Ishikawa (cell line): ENCODE measurements at regions not wholly inside any gene's neighbourhood (a gene's known extent, or its start where the extent isn't known, plus 50 kb on each side); places are given as distances from the start of the nearest gene placed in this dataset.

ENCODE experiments used
- CREB1 ChIP-seq: IDR thresholded peaks from 2 replicates; pipeline ENCODE4 v1.6.1; 2012; ENCODE audit warnings: low read depth
- EGR1 ChIP-seq: IDR thresholded peaks from 2 replicates; pipeline ENCODE4 v1.6.1; 2012
- EP300 ChIP-seq: IDR thresholded peaks from 2 replicates; pipeline ENCODE4 v1.6.1; 2012; ENCODE audit warnings: borderline replicate concordance
- MAX ChIP-seq: IDR thresholded peaks from 2 replicates; pipeline ENCODE4 v1.6.1; 2012
- NFIC ChIP-seq: IDR thresholded peaks from 2 replicates; pipeline ENCODE4 v1.6.1; 2012
- TEAD4 ChIP-seq: IDR thresholded peaks from 2 replicates; pipeline ENCODE4 v1.6.1; 2012
- TF ChIP-seq, protein P1 (sequence below): IDR thresholded peaks from 2 replicates; pipeline ENCODE4 v1.6.1; 2012; ENCODE audit warnings: low read depth, mild to moderate bottlenecking

- no peak for TF ChIP-seq CREB1
- TF ChIP-seq, protein P1, sequence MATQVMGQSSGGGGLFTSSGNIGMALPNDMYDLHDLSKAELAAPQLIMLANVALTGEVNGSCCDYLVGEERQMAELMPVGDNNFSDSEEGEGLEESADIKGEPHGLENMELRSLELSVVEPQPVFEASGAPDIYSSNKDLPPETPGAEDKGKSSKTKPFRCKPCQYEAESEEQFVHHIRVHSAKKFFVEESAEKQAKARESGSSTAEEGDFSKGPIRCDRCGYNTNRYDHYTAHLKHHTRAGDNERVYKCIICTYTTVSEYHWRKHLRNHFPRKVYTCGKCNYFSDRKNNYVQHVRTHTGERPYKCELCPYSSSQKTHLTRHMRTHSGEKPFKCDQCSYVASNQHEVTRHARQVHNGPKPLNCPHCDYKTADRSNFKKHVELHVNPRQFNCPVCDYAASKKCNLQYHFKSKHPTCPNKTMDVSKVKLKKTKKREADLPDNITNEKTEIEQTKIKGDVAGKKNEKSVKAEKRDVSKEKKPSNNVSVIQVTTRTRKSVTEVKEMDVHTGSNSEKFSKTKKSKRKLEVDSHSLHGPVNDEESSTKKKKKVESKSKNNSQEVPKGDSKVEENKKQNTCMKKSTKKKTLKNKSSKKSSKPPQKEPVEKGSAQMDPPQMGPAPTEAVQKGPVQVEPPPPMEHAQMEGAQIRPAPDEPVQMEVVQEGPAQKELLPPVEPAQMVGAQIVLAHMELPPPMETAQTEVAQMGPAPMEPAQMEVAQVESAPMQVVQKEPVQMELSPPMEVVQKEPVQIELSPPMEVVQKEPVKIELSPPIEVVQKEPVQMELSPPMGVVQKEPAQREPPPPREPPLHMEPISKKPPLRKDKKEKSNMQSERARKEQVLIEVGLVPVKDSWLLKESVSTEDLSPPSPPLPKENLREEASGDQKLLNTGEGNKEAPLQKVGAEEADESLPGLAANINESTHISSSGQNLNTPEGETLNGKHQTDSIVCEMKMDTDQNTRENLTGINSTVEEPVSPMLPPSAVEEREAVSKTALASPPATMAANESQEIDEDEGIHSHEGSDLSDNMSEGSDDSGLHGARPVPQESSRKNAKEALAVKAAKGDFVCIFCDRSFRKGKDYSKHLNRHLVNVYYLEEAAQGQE = no peak
- TF ChIP-seq EGR1 = no peak
- no peak for TF ChIP-seq TEAD4
- no peak for TF ChIP-seq MAX
- no peak for TF ChIP-seq EP300
- TF ChIP-seq NFIC = no peak
These were observed 256.0 kb downstream of the KTN1 start for GRCh38 chr14:55835985-55836384.
